ENCODE measurements at regions not wholly inside any gene's neighbourhood (a gene's known extent, or its start where the extent isn't known, plus 50 kb on each side); places are given as distances from the start of the nearest gene placed in this dataset.

- Histone ChIP-seq H3K36me3 (no peaks in the 10 kb centered on the region), H3K27ac (no peak overlapping the region), H3K27me3 (no peaks in the 10 kb centered on the region), H3K4me3 (no peak overlapping the region), H3K4me1 (no peaks in the 10 kb centered on the region), H3K9me3 (peaks cover 4 to 9% of the 10 kb centered on the region in 2 donors)
- no peak for DNase-seq (ENCODE audit: low spot score)
- no peak for TF ChIP-seq CTCF (IDR thresholded peaks at IDR 0.05)
Measured at GRCh38 chr18:25734336-25734735, 356.1 kb downstream of the SS18 start.

GRCh38 chr18:25732862-25733261 is 357.6 kb downstream of the SS18 start:
- no peaks in the 10 kb centered on the region for H3K27me3 ChIP-seq
- no peaks in the 10 kb centered on the region for H3K36me3 ChIP-seq
- peaks cover 4 to 9% of the 10 kb centered on the region in 2 donors for H3K9me3 ChIP-seq
- TF ChIP-seq CTCF (IDR thresholded peaks at IDR 0.05) = no peak
- no peak for DNase-seq (ENCODE audit: low spot score)
- H3K4me3 ChIP-seq = no peak overlapping the region
- no peaks in the 10 kb centered on the region for H3K4me1 ChIP-seq
- no peak overlapping the region for H3K27ac ChIP-seq

GRCh38 chr18:25729072-25729471 is 361.3 kb downstream of the SS18 start:
- H3K4me3 ChIP-seq = no peak overlapping the region
- no peak for TF ChIP-seq CTCF (IDR thresholded peaks at IDR 0.05)
- peaks cover 4 to 9% of the 10 kb centered on the region in 2 donors for H3K9me3 ChIP-seq
- no peaks in the 10 kb centered on the region for H3K4me1 ChIP-seq
- no peaks in the 10 kb centered on the region for H3K36me3 ChIP-seq
- no peaks in the 10 kb centered on the region for H3K27me3 ChIP-seq
- no peak for DNase-seq (ENCODE audit: low spot score)
- H3K27ac ChIP-seq = no peak overlapping the region

- no peak for DNase-seq (ENCODE audit: low spot score)
- Histone ChIP-seq H3K4me3 (no peak overlapping the region), H3K27me3 (no peaks in the 10 kb centered on the region), H3K36me3 (no peaks in the 10 kb centered on the region), H3K9me3 (peaks cover 4 to 9% of the 10 kb centered on the region in 2 donors), H3K27ac (no peak overlapping the region), H3K4me1 (no peaks in the 10 kb centered on the region)
- TF ChIP-seq CTCF (IDR thresholded peaks at IDR 0.05) = no peak
Measured at GRCh38 chr18:25727281-25727985, 363.0 kb downstream of the SS18 start.

GRCh38 chr18:25726298-25726697 is 364.1 kb downstream of the SS18 start:
- no peak overlapping the region for H3K27ac ChIP-seq
- no peaks in the 10 kb centered on the region for H3K27me3 ChIP-seq
- H3K4me1 ChIP-seq = no peaks in the 10 kb centered on the region
- H3K4me3 ChIP-seq = no peak overlapping the region
- peaks cover 4 to 9% of the 10 kb centered on the region in 2 donors for H3K9me3 ChIP-seq
- no peak for DNase-seq (ENCODE audit: low spot score)
- no peaks in the 10 kb centered on the region for H3K36me3 ChIP-seq
- no peak for TF ChIP-seq CTCF (IDR thresholded peaks at IDR 0.05)

GRCh38 chr18:25725501-25725900 is 364.9 kb downstream of the SS18 start:
- DNase-seq (ENCODE audit: low spot score) = no peak
- no peaks in the 10 kb centered on the region for H3K27me3 ChIP-seq

More at GRCh38 chr18:25725501-25725900, 364.9 kb downstream of the SS18 start:
- H3K4me1 ChIP-seq = no peaks in the 10 kb centered on the region
- peaks cover 0 to 2% of the 10 kb centered on the region in 2 donors for H3K9me3 ChIP-seq
- H3K4me3 ChIP-seq = no peak overlapping the region
- H3K36me3 ChIP-seq = no peaks in the 10 kb centered on the region
- no peak for TF ChIP-seq CTCF (IDR thresholded peaks at IDR 0.05)
- no peak overlapping the region for H3K27ac ChIP-seq
